Smooth muscle cell (in vitro differentiated cells): ENCODE measurements at regions not wholly inside any gene's neighbourhood (a gene's known extent, or its start where the extent isn't known, plus 50 kb on each side); places are given as distances from the start of the nearest gene placed in this dataset.

Source experiments
- DNase-seq: peaks from one replicate; lab custom pipeline; 2025; ENCODE audit not compliant: unreplicated experiment; lab: John Stamatoyannopoulos, UW
- H2AFZ ChIP-seq: fragments of 200-600 bp; sonication (generic); 2 replicates; pipeline ENCODE4 v1.6.0; 2016; ENCODE audit warnings: antibody characterized with exemption, low read depth, mild to moderate bottlenecking
- H3F3A ChIP-seq: fragments of 200-600 bp; sonication (generic); 2 replicates; pipeline ENCODE4 v1.6.0; 2017; ENCODE audit warnings: antibody characterized with exemption, low read depth
- H3K27ac ChIP-seq: fragments of 200-600 bp; sonication (generic); 2 replicates; pipeline ENCODE4 v1.5.1; 2016; ENCODE audit warnings: low read depth, mild to moderate bottlenecking
- H3K27me3 ChIP-seq: fragments of 200-600 bp; sonication (generic); 2 replicates; pipeline ENCODE4 v1.6.1; 2016; ENCODE audit warnings: low read depth, mild to moderate bottlenecking
- H3K36me3 ChIP-seq: fragments of 200-600 bp; sonication (generic); 2 replicates; pipeline ENCODE4 v1.5.1; 2016; ENCODE audit warnings: low read depth
- H3K4me1 ChIP-seq: fragments of 200-600 bp; sonication (generic); 2 replicates; pipeline ENCODE4 v1.5.1; 2016; ENCODE audit warnings: low read depth
- H3K4me2 ChIP-seq: fragments of 200-600 bp; sonication (generic); 2 replicates; pipeline ENCODE4 v1.6.0; 2016; ENCODE audit warnings: mild to moderate bottlenecking
- H3K4me3 ChIP-seq: fragments of 200-600 bp; sonication (generic); 2 replicates; pipeline ENCODE4 v1.5.1; 2016; ENCODE audit warnings: mild to moderate bottlenecking
- H3K79me2 ChIP-seq: fragments of 200-600 bp; sonication (generic); 2 replicates; pipeline ENCODE4 v1.6.0; 2016; ENCODE audit warnings: low read depth, mild to moderate bottlenecking
- H3K9ac ChIP-seq: fragments of 200-600 bp; sonication (generic); 2 replicates; pipeline ENCODE4 v1.6.0; 2016; ENCODE audit warnings: low read depth
- H3K9me3 ChIP-seq: fragments of 200-600 bp; sonication (generic); replicated peaks from 2 replicates; pipeline ENCODE4 v1.5.1; 2016; ENCODE audit warnings: low read depth
- H4K20me1 ChIP-seq: fragments of 200-600 bp; sonication (generic); 2 replicates; pipeline ENCODE4 v1.6.0; 2016; ENCODE audit warnings: low read depth
- CTCF ChIP-seq: fragments of 200-600 bp; sonication (generic); IDR thresholded peaks from 2 replicates; pipeline ENCODE4 v1.5.1; 2017; ENCODE audit warnings: borderline replicate concordance, mild to moderate bottlenecking, antibody characterized with exemption; ENCODE audit not compliant: insufficient read depth, poor library complexity, severe bottlenecking
- WGBS: methylation state at CpG from one replicate; pipeline ENCODE4 v1.1.7; 2016; ENCODE audit warnings: low lambda C conversion rate; 5-methylcytosine and 5-hydroxymethylcytosine counted together

GRCh38 chrX:39766855-39767254 lies 330.9 kb downstream of the BCOR start:
- TF ChIP-seq CTCF, result no peak
- Histone ChIP-seq H3K36me3 (no peaks in the 10 kb centered on the region), H3K4me1 (peaks cover 2% of the 10 kb centered on the region), H3K4me3 (no peak overlapping the region), H3K4me2 (no peak overlapping the region), H4K20me1 (no peaks in the 10 kb centered on the region), H3K27ac (no peak overlapping the region), H2AFZ (no peak overlapping the region), H3K79me2 (no peaks in the 10 kb centered on the region), H3K9ac (no peak overlapping the region), H3F3A (peaks cover 12% of the 10 kb centered on the region), H3K9me3 (no peaks in the 10 kb centered on the region), H3K27me3 (no peaks in the 10 kb centered on the region)
- DNase-seq, result no peak
- 68% methylated on average over 8 of the region's 8 CpGs for WGBS

DNA sequence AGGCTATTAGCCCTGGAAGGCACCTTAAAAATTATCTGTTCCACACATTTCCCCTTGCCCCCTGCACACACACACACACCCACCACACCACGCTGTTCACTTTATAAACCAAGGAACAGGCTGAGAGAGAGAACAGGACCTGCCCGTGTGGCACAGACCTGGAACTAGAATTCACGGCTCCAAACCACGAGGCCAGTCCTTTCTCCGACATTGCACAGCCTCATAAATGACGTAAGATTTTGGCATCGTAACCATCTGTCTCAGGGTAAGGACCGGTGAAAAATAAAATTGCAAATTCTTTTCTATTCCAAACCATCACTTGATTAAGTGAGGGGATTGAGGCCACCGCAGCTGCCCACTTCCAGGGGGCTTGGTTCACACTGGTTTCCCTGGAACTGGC lies 330.3 kb downstream of the BCOR start:
- TF ChIP-seq CTCF, result no peak
- no peak overlapping the region for H2AFZ ChIP-seq
- H3K79me2 ChIP-seq, result no peaks in the 10 kb centered on the region
- no peaks in the 10 kb centered on the region for H3K36me3 ChIP-seq
- no peak overlapping the region for H3K27ac ChIP-seq
- H3F3A ChIP-seq, result peaks cover 17% of the 10 kb centered on the region
- no peak for DNase-seq
- H4K20me1 ChIP-seq, result no peaks in the 10 kb centered on the region
- H3K9ac ChIP-seq, result no peak overlapping the region
- no peak overlapping the region for H3K4me3 ChIP-seq
- no peaks in the 10 kb centered on the region for H3K27me3 ChIP-seq
- WGBS, result 59% methylated on average over 9 of the region's 9 CpGs
- H3K9me3 ChIP-seq, result no peaks in the 10 kb centered on the region
- no peak overlapping the region for H3K4me2 ChIP-seq
- H3K4me1 ChIP-seq, result peaks cover 8% of the 10 kb centered on the region

GRCh38 chrX:39769748-39770147 lies 328.0 kb downstream of the BCOR start:
- H3F3A ChIP-seq, result peaks cover 24% of the 10 kb centered on the region
- H3K9ac ChIP-seq, result no peak overlapping the region
- H3K4me3 ChIP-seq, result no peak overlapping the region
- no peaks in the 10 kb centered on the region for H3K36me3 ChIP-seq
- no peaks in the 10 kb centered on the region for H3K79me2 ChIP-seq
- H2AFZ ChIP-seq, result no peak overlapping the region
- no peak for DNase-seq
- H3K9me3 ChIP-seq, result no peaks in the 10 kb centered on the region
- H3K4me2 ChIP-seq, result no peak overlapping the region
- peaks cover 13% of the 10 kb centered on the region for H3K4me1 ChIP-seq
- no peak overlapping the region for H3K27ac ChIP-seq
- WGBS, result 93% methylated on average over 7 of the region's 7 CpGs
- no peaks in the 10 kb centered on the region for H3K27me3 ChIP-seq
- no peak for TF ChIP-seq CTCF
- no peaks in the 10 kb centered on the region for H4K20me1 ChIP-seq

DNA sequence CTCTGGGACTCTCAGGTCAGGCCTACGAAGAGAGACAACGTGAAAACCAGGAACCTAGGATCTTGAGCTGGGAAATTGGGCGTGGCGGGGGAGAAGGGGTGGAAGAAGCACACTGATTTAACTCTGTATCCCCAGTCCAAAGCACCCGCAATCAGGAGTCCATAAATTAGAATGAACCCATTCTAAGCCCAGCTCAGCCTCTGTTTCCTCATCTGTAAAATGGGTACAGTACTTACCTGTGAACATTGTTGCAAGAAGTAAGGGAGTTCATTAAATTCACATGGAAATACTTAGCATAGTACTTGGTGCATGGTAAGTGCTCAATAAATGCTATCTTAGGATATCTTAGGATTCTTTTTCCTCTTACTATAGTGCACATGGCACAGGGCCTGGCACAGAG lies 326.7 kb downstream of the BCOR start:
- Histone ChIP-seq H3K9ac (no peak overlapping the region), H3K4me2 (peak overlapping the region; percentile 72), H3F3A (peaks cover 30% of the 10 kb centered on the region), H4K20me1 (no peaks in the 10 kb centered on the region), H3K27me3 (no peaks in the 10 kb centered on the region), H3K79me2 (no peaks in the 10 kb centered on the region), H3K36me3 (no peaks in the 10 kb centered on the region), H3K4me1 (peaks cover 13% of the 10 kb centered on the region), H3K9me3 (no peaks in the 10 kb centered on the region), H3K27ac (peak overlapping the region; percentile 77), H2AFZ (no peak overlapping the region), H3K4me3 (no peak overlapping the region)
- no peak for TF ChIP-seq CTCF
- DNase-seq, result no peak
- WGBS, result over 99% methylated on average over 5 of the region's 5 CpGs
